ENCODE measurements at regions not wholly inside any gene's neighbourhood (a gene's known extent, or its start where the extent isn't known, plus 50 kb on each side); places are given as distances from the start of the nearest gene placed in this dataset.
A peak's percentile ranks its signal among the peaks of the same experiment; 100 is the strongest.
"Not testable (repeated sequence)": the region's sequence is repeated elsewhere in the genome, so short reads cannot be mapped to it uniquely, and the experiment has no call there.

GRCh38 chr10:123270221-123270620, 116.0 kb downstream of the BUB3 start:
- DNase-seq (ENCODE audit: low read depth), result peak; percentile 75

- DNase-seq (ENCODE audit: low read depth), result no peak
Observed at GRCh38 chr10:123270806-123271205, 116.6 kb downstream of the BUB3 start.

GRCh38 chr10:123272171-123272570, 118.0 kb downstream of the BUB3 start:
- DNase-seq (ENCODE audit: low read depth), result no peak

- no peak for DNase-seq (ENCODE audit: low read depth)
Observed at GRCh38 chr10:123274306-123275135, 120.3 kb downstream of the BUB3 start.

- no peak for DNase-seq (ENCODE audit: low read depth)
Observed at GRCh38 chr10:123275136-123275564, 120.9 kb downstream of the BUB3 start.

GRCh38 chr10:123278445-123278844, 124.2 kb downstream of the BUB3 start:
- no peak for DNase-seq (ENCODE audit: low read depth)

GRCh38 chr10:123283371-123283770, 129.2 kb downstream of the BUB3 start:
- DNase-seq (ENCODE audit: low read depth), result not testable (repeated sequence)

- DNase-seq (ENCODE audit: low read depth), result no peak
Observed at GRCh38 chr10:123284022-123284421, 129.8 kb downstream of the BUB3 start.

GRCh38 chr10:123287594-123288247, 133.5 kb downstream of the BUB3 start:
- DNase-seq (ENCODE audit: low read depth), result peak; percentile 56

- no peak for DNase-seq (ENCODE audit: low read depth)
Observed at GRCh38 chr10:123289432-123289831, 135.2 kb downstream of the BUB3 start.

GRCh38 chr10:123294109-123294508, 139.9 kb downstream of the BUB3 start:
- DNase-seq (ENCODE audit: low read depth), result no peak

- DNase-seq (ENCODE audit: low read depth), result no peak
Observed at GRCh38 chr10:123294886-123295285, 140.7 kb downstream of the BUB3 start.

- DNase-seq (ENCODE audit: low read depth), result no peak
Observed at GRCh38 chr10:123295644-123296043, 141.4 kb downstream of the BUB3 start.

GRCh38 chr10:123297175-123297574, 143.0 kb downstream of the BUB3 start:
- DNase-seq (ENCODE audit: low read depth), result no peak

- no peak for DNase-seq (ENCODE audit: low read depth)
Observed at GRCh38 chr10:123298583-123298982, 144.4 kb downstream of the BUB3 start.

- no peak for DNase-seq (ENCODE audit: low read depth)
Observed at GRCh38 chr10:123299598-123299997, 145.4 kb downstream of the BUB3 start.

GRCh38 chr10:123301077-123301857, 147.1 kb downstream of the BUB3 start:
- DNase-seq (ENCODE audit: low read depth), result peak; percentile 17

GRCh38 chr10:123303581-123304337, 149.6 kb downstream of the BUB3 start:
- DNase-seq (ENCODE audit: low read depth), result no peak

GRCh38 chr10:123305671-123306070, 151.5 kb downstream of the BUB3 start:
- no peak for DNase-seq (ENCODE audit: low read depth)

- no peak for DNase-seq (ENCODE audit: low read depth)
Observed at GRCh38 chr10:123306290-123306689, 152.1 kb downstream of the BUB3 start.

- peak; percentile 16 for DNase-seq (ENCODE audit: low read depth)
Observed at GRCh38 chr10:123309731-123310130, 155.5 kb downstream of the BUB3 start.

- DNase-seq (ENCODE audit: low read depth), result no peak
Observed at GRCh38 chr10:123316776-123317175, 162.6 kb downstream of the BUB3 start.

Data from iris pigment epithelial cell (primary cell).